Skin epidermis (tissue), 12 donors: ENCODE measurements at regions not wholly inside any gene's neighbourhood (a gene's known extent, or its start where the extent isn't known, plus 50 kb on each side); places are given as distances from the start of the nearest gene placed in this dataset.

Experiments used
- H3K27ac ChIP-seq, 21 experiments: fragments of 200-600 bp; sonication (generic) in 11 of 21; one replicate each; pipeline ENCODE4 v1.5.0; 2020; ENCODE audit warnings: mild to moderate bottlenecking in 3 of 21, inconsistent platforms in 2 of 21, moderate library complexity in 2 of 21
- H3K4me3 ChIP-seq, 7 experiments: fragments of 200-600 bp; sonication (generic) in 2 of 7; one replicate each; pipeline ENCODE4 v1.5.0; 2020; ENCODE audit warnings: inconsistent platforms in 2 of 7, mild to moderate bottlenecking in 2 of 7, moderate library complexity in 1 of 7

GRCh38 chr17:34125921-34126320, 129.2 kb upstream of the CCL2 start:
- H3K27ac ChIP-seq: no peak overlapping the region
- no peak overlapping the region for H3K4me3 ChIP-seq

GRCh38 chr17:34126496-34126895, 128.6 kb upstream of the CCL2 start:
- H3K4me3 ChIP-seq: no peak overlapping the region
- H3K27ac ChIP-seq: no peak overlapping the region

GRCh38 chr17:34126965-34127364, 128.1 kb upstream of the CCL2 start:
- Histone ChIP-seq H3K4me3 (no peak overlapping the region), H3K27ac (no peak overlapping the region)

- no peak overlapping the region for H3K27ac ChIP-seq
Measured at GRCh38 chr17:34130544-34130943, 124.5 kb upstream of the CCL2 start.

GRCh38 chr17:34131386-34131785, 123.7 kb upstream of the CCL2 start:
- Histone ChIP-seq H3K27ac (no peak overlapping the region), H3K4me3 (no peak overlapping the region)

More at GRCh38 chr17:34130544-34130943, 124.5 kb upstream of the CCL2 start:
- no peak overlapping the region for H3K4me3 ChIP-seq

GRCh38 chr17:34133350-34133749, 121.7 kb upstream of the CCL2 start:
- no peak overlapping the region for H3K4me3 ChIP-seq
- H3K27ac ChIP-seq: no peak overlapping the region

GRCh38 chr17:34135841-34136240, 119.2 kb upstream of the CCL2 start:
- H3K4me3 ChIP-seq: no peak overlapping the region

GRCh38 chr17:34140006-34140405, 115.1 kb upstream of the CCL2 start:
- no peak overlapping the region for H3K4me3 ChIP-seq
- no peak overlapping the region for H3K27ac ChIP-seq

More at GRCh38 chr17:34135841-34136240, 119.2 kb upstream of the CCL2 start:
- H3K27ac ChIP-seq: no peak overlapping the region

GRCh38 chr17:34141590-34141989, 113.5 kb upstream of the CCL2 start:
- Histone ChIP-seq H3K4me3 (no peak overlapping the region), H3K27ac (no peak overlapping the region)

- H3K27ac ChIP-seq: no peak overlapping the region
- H3K4me3 ChIP-seq: no peak overlapping the region
Measured at GRCh38 chr17:34143430-34143829, 111.7 kb upstream of the CCL2 start.

GRCh38 chr17:34146440-34147043, 108.5 kb upstream of the CCL2 start:
- no peak overlapping the region for H3K27ac ChIP-seq

GRCh38 chr17:34151102-34151501, 104.0 kb upstream of the CCL2 start:
- Histone ChIP-seq H3K27ac (no peak overlapping the region), H3K4me3 (no peak overlapping the region)

More at GRCh38 chr17:34146440-34147043, 108.5 kb upstream of the CCL2 start:
- H3K4me3 ChIP-seq: no peak overlapping the region

GRCh38 chr17:34153991-34154390, 101.1 kb upstream of the CCL2 start:
- Histone ChIP-seq H3K27ac (no peak overlapping the region), H3K4me3 (no peak overlapping the region)

GRCh38 chr17:34154961-34155730, 99.9 kb upstream of the CCL2 start:
- Histone ChIP-seq H3K27ac (no peak overlapping the region), H3K4me3 (no peak overlapping the region)

GRCh38 chr17:34155947-34156346, 99.1 kb upstream of the CCL2 start:
- H3K27ac ChIP-seq: no peak overlapping the region
- no peak overlapping the region for H3K4me3 ChIP-seq

GRCh38 chr17:34156401-34156740, 98.7 kb upstream of the CCL2 start:
- Histone ChIP-seq H3K4me3 (no peak overlapping the region), H3K27ac (no peak overlapping the region)

- Histone ChIP-seq H3K4me3 (no peak overlapping the region), H3K27ac (no peak overlapping the region)
Measured at GRCh38 chr17:34156741-34157589, 98.1 kb upstream of the CCL2 start.

GRCh38 chr17:34161690-34162089, 93.4 kb upstream of the CCL2 start:
- no peak overlapping the region for H3K4me3 ChIP-seq
- H3K27ac ChIP-seq: no peak overlapping the region

- H3K4me3 ChIP-seq: no peak overlapping the region
- H3K27ac ChIP-seq: no peak overlapping the region
Measured at GRCh38 chr17:34163123-34163522, 92.0 kb upstream of the CCL2 start.

GRCh38 chr17:34163646-34164045, 91.4 kb upstream of the CCL2 start:
- no peak overlapping the region for H3K4me3 ChIP-seq
- no peak overlapping the region for H3K27ac ChIP-seq

- Histone ChIP-seq H3K27ac (no peak overlapping the region), H3K4me3 (no peak overlapping the region)
Measured at GRCh38 chr17:34164837-34165236, 90.2 kb upstream of the CCL2 start.
